SK-N-SH (cell line): ENCODE measurements at regions not wholly inside any gene's neighbourhood (a gene's known extent, or its start where the extent isn't known, plus 50 kb on each side); places are given as distances from the start of the nearest gene placed in this dataset.

ENCODE experiments used
- CTCF ChIA-PET: fragments of 300-600, 350-600 bp; formaldehyde crosslinking; extraction: SDS; loops from one replicate; lab custom pipeline; 2021; lab: Yijun Ruan, JAX
- POLR2A ChIA-PET: fragments of 350-600 bp; sonication (Branson Sonifier 250); formaldehyde crosslinking; extraction: SDS; loops from one replicate; lab custom pipeline; 2020; ENCODE audit warnings: antibody characterized with exemption, inconsistent platforms; lab: Yijun Ruan, JAX
- DNase-seq: peaks from one replicate; pipeline ENCODE4 v3.0.0; 2012
- H2AFZ ChIP-seq: fragments of 200-600 bp; sonication (generic); 2 replicates; pipeline ENCODE4 v1.8.1; 2016; ENCODE audit warnings: antibody characterized with exemption, mild to moderate bottlenecking, low read depth
- H3F3A ChIP-seq: fragments of 200-600 bp; sonication (generic); replicated peaks from 2 replicates; pipeline ENCODE3; 2016; ENCODE audit warnings: antibody characterized with exemption, mild to moderate bottlenecking; ENCODE audit not compliant: insufficient read depth
- H3K27ac ChIP-seq, 2 experiments: fragments of 200-500 bp in 1 of 2; fragments of 200-600 bp in 1 of 2; sonication (Bioruptor generic) in 1 of 2; sonication (generic), shearing (Covaris generic) in 1 of 2; 2 replicates each; pipeline versions ENCODE4 v1.5.1 to v1.6.1; 2014 to 2016; ENCODE audit warnings: low read depth in 2 of 2, inconsistent platforms in 1 of 2, low read length in 1 of 2, mild to moderate bottlenecking in 1 of 2, mixed read lengths in 1 of 2
- H3K27me3 ChIP-seq: fragments of 200-600 bp; sonication (generic), shearing (Covaris generic); 2 replicates; pipeline ENCODE4 v1.6.1; 2016; ENCODE audit warnings: mixed run types; ENCODE audit not compliant: insufficient read depth
- H3K36me3 ChIP-seq, 2 experiments: fragments of 200-500 bp in 1 of 2; fragments of 200-600 bp in 1 of 2; sonication (Bioruptor generic) in 1 of 2; sonication (generic) in 1 of 2; replicated peaks in 1 of 2; 2 replicates each; pipeline versions ENCODE3 to v1.5.1; 2014 to 2016; ENCODE audit warnings: low read length in 1 of 2, mild to moderate bottlenecking in 1 of 2; ENCODE audit not compliant: insufficient read depth in 2 of 2, control insufficient read depth in 1 of 2
- H3K4me1 ChIP-seq, 2 experiments: fragments of 200-500 bp in 1 of 2; fragments of 200-600 bp in 1 of 2; sonication (Bioruptor generic) in 1 of 2; sonication (generic), shearing (Covaris generic) in 1 of 2; 2 replicates each; pipeline versions ENCODE4 v1.5.1 to v1.6.1; 2014 to 2016; ENCODE audit warnings: low read depth in 1 of 2, low read length in 1 of 2, mixed run types in 1 of 2; ENCODE audit not compliant: insufficient read depth in 2 of 2, control insufficient read depth in 1 of 2
- H3K4me2 ChIP-seq: fragments of 200-600 bp; sonication (generic), shearing (Covaris generic); 2 replicates; pipeline ENCODE4 v1.6.1; 2017; ENCODE audit warnings: mixed run types
- H3K4me3 ChIP-seq, 2 experiments: fragments of 200-500 bp in 1 of 2; fragments of 200-600 bp in 1 of 2; sonication (Bioruptor generic) in 1 of 2; sonication (generic), shearing (Covaris generic) in 1 of 2; 2 replicates each; pipeline versions ENCODE4 v1.5.1 to v1.8.1; 2014 to 2016; ENCODE audit warnings: low read depth in 2 of 2, inconsistent platforms in 1 of 2, low read length in 1 of 2, mild to moderate bottlenecking in 1 of 2, mixed read lengths in 1 of 2, moderate library complexity in 1 of 2
- H3K79me2 ChIP-seq: fragments of 200-600 bp; sonication (generic); 2 replicates; pipeline ENCODE4 v1.8.1; 2017; ENCODE audit warnings: mild to moderate bottlenecking; ENCODE audit not compliant: insufficient read depth
- H3K9ac ChIP-seq: fragments of 200-600 bp; sonication (generic); 2 replicates; pipeline ENCODE4 v1.6.1; 2017; ENCODE audit warnings: mixed run types
- H3K9me2 ChIP-seq: fragments of 200-600 bp; sonication (generic); 2 replicates; pipeline ENCODE4 v1.6.1; 2017; ENCODE audit warnings: mixed run types
- H3K9me3 ChIP-seq: fragments of 200-600 bp; sonication (generic); 2 replicates; pipeline ENCODE4 v1.6.1; 2017; ENCODE audit warnings: mixed run types, mild to moderate bottlenecking, moderate library complexity
- H4K20me1 ChIP-seq: fragments of 200-600 bp; sonication (generic); 2 replicates; pipeline ENCODE4 v1.6.1; 2017; ENCODE audit warnings: mild to moderate bottlenecking, mixed run types; ENCODE audit not compliant: insufficient read depth
- EZH2phosphoT487 ChIP-seq: fragments of 200-600 bp; sonication (generic); IDR thresholded peaks from 2 replicates; pipeline ENCODE4 v1.6.1; 2017; ENCODE audit warnings: low read depth, mixed run types, mild to moderate bottlenecking, antibody characterized with exemption, moderate library complexity, borderline replicate concordance
- FOSL2 ChIP-seq: IDR thresholded peaks from 2 replicates; pipeline ENCODE4 v1.4.0; 2012; ENCODE audit warnings: low read depth, mild to moderate bottlenecking, moderate library complexity, borderline replicate concordance
- GATA2 ChIP-seq: sonication (generic); formaldehyde crosslinking; IDR thresholded peaks from 2 replicates; pipeline ENCODE4 v1.5.0; 2020; ENCODE audit warnings: mild to moderate bottlenecking, missing genetic modification reagents
- MXI1 ChIP-seq: IDR thresholded peaks from 2 replicates; pipeline ENCODE4 v1.6.1; 2012; ENCODE audit warnings: mild to moderate bottlenecking, low read depth, low read length, improper control_type of control experiment
- NFIC ChIP-seq: IDR thresholded peaks from 2 replicates; pipeline ENCODE4 v1.4.0; 2012; ENCODE audit warnings: borderline replicate concordance
- NRF1 ChIP-seq: IDR thresholded peaks from 2 replicates; pipeline ENCODE4 v1.6.1; 2012; ENCODE audit warnings: low read depth, mild to moderate bottlenecking, low read length
- POLR2AphosphoS5 ChIP-seq: IDR thresholded peaks from 2 replicates; pipeline ENCODE4 v1.6.1; 2012; ENCODE audit warnings: low read depth, low read length
- RAD21 ChIP-seq: IDR thresholded peaks from 2 replicates; pipeline ENCODE4 v1.6.1; 2012; ENCODE audit warnings: mild to moderate bottlenecking, low read length
- RCOR1 ChIP-seq: fragments of 150-350 bp; IDR thresholded peaks from 2 replicates; pipeline ENCODE4 v1.6.1; 2017; ENCODE audit warnings: antibody characterized with exemption, low read length
- REST ChIP-seq: IDR thresholded peaks from 2 replicates; pipeline ENCODE4 v1.6.1; 2012; ENCODE audit warnings: mild to moderate bottlenecking, low read depth, low read length, moderate library complexity
- RFX5 ChIP-seq: IDR thresholded peaks from 2 replicates; pipeline ENCODE4 v1.6.1; 2012; ENCODE audit warnings: mild to moderate bottlenecking, improper control_type of control experiment, low read length
- SIN3A ChIP-seq: IDR thresholded peaks from 2 replicates; pipeline ENCODE4 v1.6.1; 2012; ENCODE audit warnings: low read depth, mild to moderate bottlenecking, low read length, moderate library complexity, borderline replicate concordance
- SMC3 ChIP-seq: IDR thresholded peaks from 2 replicates; pipeline ENCODE4 v1.6.1; 2012; ENCODE audit warnings: low read depth, low read length, improper control_type of control experiment
- TCF12 ChIP-seq: IDR thresholded peaks from 2 replicates; pipeline ENCODE4 v1.4.0; 2012
- USF2 ChIP-seq: fragments of 150-350 bp; IDR thresholded peaks from 2 replicates; pipeline ENCODE4 v1.6.1; 2017; ENCODE audit warnings: antibody characterized with exemption, low read length, low read depth, borderline replicate concordance
- YY1 ChIP-seq: IDR thresholded peaks from 2 replicates; pipeline ENCODE4 v1.4.0; 2012; ENCODE audit warnings: low read depth, mild to moderate bottlenecking
- ZBTB33 ChIP-seq: IDR thresholded peaks from 2 replicates; pipeline ENCODE4 v1.4.0; 2012; ENCODE audit warnings: low read depth, borderline replicate concordance
- WGBS: methylation state at CpG from one replicate; pipeline ENCODE4 v1.1.6; 2017; ENCODE audit warnings: low lambda C conversion rate; 5-methylcytosine and 5-hydroxymethylcytosine counted together
- TF ChIP-seq, protein P1 (sequence below): fragments of 200-600 bp; sonication (generic); IDR thresholded peaks from 2 replicates; pipeline ENCODE4 v1.6.1; 2017; ENCODE audit warnings: antibody characterized with exemption, mild to moderate bottlenecking, moderate library complexity
- TF ChIP-seq, protein P2 (sequence below): IDR thresholded peaks from 2 replicates; pipeline ENCODE4; 2012
- TF ChIP-seq, protein P3 (sequence below): IDR thresholded peaks from 2 replicates; pipeline ENCODE4 v1.4.0; 2012; ENCODE audit warnings: low read depth, borderline replicate concordance

DNA sequence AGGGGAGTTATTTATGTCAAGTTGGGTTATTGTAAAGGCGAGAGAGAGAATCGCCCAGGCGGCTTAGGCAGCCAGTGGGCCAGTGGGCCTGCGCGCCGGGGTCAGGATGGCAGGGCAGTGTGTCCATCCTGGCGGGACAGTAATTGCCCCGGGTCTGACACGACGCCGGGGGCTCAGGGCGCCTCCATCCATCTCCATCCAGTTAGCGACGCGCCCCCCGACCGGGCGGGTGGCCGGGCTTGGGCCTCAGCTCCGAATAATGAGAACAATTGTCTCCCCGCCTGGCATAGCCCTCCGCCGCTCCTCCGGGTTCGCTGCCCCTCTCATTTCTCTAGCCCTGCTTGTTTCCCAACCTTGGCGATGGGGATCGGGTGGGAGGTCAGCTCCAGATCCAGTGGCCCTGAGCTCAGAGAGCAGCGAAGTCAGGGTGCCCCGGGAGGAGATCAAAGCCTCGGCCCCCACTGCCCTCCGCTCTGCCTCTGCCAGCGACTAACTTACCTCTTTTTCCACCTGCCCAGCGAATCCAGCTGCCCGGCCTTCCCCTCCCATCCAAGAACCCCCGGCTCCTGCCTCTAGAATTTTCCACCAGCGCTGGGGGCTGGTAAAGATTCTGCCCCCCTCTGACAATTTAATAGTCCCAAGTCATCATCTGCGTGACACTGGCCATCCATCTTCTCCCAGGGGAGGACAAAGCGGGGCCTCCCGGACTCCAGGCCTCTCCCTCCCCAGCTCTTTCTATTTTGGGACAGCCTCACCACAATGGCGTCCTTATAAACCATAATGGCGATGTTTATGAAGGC lies 56.9 kb upstream of the TMEM33 start:
- Histone ChIP-seq H2AFZ (no peak overlapping the region), H3K9me2 (no peaks in the 10 kb centered on the region), H3K4me3 (peak overlapping the region in 1 of 2 experiments; percentile 58; a peak in 2 of 4 replicates), H3K79me2 (no peaks in the 10 kb centered on the region), H3K9ac (no peak overlapping the region), H3K4me2 (no peak overlapping the region), H3F3A (no peaks in the 10 kb centered on the region), H3K9me3 (no peaks in the 10 kb centered on the region), H3K27me3 (peaks cover 57% of the 10 kb centered on the region), H3K36me3 (no peaks in the 10 kb centered on the region), H3K4me1 (peaks cover 0 to 46% of the 10 kb centered on the region in 2 experiments; a peak in 3 of 4 replicates), H3K27ac (peak overlapping the region in 1 of 2 experiments; percentile 99; a peak in 2 of 4 replicates), H4K20me1 (no peaks in the 10 kb centered on the region)
- ChIA-PET CTCF (interaction anchor here (0.9 to 12.6 kb wide), 10 partner anchors 9 to 188 kb away, joined by 3 to 188 read pairs (median 8); partner anchors contain the start of gene PHOX2B), POLR2A (interaction anchor here (0.6 to 16.3 kb wide), 9 partner anchors 16 to 622 kb away, joined by 3 to 524 read pairs (median 10); partner anchors contain the start of genes PHOX2B and UCHL1)
- 63% methylated on average over 30 of the region's 41 CpGs for WGBS
- peak; percentile 62 for DNase-seq
- TF ChIP-seq TCF12 (no peak), GATA2 (CRISPR knock-in tag) (no peak), USF2 (no peak), EZH2phosphoT487 (no peak), MXI1 (no peak), ZBTB33 (no peak), REST (no peak), POLR2AphosphoS5 (no peak), RCOR1 (no peak), SMC3 (no peak), NFIC (no peak), RAD21 (no peak), SIN3A (no peak), FOSL2 (no peak), YY1 (no peak), NRF1 (no peak), RFX5 (no peak)
- TF ChIP-seq, protein P1, sequence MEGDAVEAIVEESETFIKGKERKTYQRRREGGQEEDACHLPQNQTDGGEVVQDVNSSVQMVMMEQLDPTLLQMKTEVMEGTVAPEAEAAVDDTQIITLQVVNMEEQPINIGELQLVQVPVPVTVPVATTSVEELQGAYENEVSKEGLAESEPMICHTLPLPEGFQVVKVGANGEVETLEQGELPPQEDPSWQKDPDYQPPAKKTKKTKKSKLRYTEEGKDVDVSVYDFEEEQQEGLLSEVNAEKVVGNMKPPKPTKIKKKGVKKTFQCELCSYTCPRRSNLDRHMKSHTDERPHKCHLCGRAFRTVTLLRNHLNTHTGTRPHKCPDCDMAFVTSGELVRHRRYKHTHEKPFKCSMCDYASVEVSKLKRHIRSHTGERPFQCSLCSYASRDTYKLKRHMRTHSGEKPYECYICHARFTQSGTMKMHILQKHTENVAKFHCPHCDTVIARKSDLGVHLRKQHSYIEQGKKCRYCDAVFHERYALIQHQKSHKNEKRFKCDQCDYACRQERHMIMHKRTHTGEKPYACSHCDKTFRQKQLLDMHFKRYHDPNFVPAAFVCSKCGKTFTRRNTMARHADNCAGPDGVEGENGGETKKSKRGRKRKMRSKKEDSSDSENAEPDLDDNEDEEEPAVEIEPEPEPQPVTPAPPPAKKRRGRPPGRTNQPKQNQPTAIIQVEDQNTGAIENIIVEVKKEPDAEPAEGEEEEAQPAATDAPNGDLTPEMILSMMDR = no peak
- TF ChIP-seq, protein P2, sequence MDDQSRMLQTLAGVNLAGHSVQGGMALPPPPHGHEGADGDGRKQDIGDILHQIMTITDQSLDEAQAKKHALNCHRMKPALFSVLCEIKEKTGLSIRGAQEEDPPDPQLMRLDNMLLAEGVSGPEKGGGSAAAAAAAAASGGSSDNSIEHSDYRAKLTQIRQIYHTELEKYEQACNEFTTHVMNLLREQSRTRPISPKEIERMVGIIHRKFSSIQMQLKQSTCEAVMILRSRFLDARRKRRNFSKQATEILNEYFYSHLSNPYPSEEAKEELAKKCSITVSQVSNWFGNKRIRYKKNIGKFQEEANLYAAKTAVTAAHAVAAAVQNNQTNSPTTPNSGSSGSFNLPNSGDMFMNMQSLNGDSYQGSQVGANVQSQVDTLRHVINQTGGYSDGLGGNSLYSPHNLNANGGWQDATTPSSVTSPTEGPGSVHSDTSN = no peak
- TF ChIP-seq, protein P3, sequence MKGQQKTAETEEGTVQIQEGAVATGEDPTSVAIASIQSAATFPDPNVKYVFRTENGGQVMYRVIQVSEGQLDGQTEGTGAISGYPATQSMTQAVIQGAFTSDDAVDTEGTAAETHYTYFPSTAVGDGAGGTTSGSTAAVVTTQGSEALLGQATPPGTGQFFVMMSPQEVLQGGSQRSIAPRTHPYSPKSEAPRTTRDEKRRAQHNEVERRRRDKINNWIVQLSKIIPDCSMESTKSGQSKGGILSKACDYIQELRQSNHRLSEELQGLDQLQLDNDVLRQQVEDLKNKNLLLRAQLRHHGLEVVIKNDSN = no peak
